ENCODE measurements at regions not wholly inside any gene's neighbourhood (a gene's known extent, or its start where the extent isn't known, plus 50 kb on each side); places are given as distances from the start of the nearest gene placed in this dataset.
A peak's percentile ranks its signal among the peaks of the same experiment; 100 is the strongest.
"Not testable (repeated sequence)": the region's sequence is repeated elsewhere in the genome, so short reads cannot be mapped to it uniquely, and the experiment has no call there.

DNA sequence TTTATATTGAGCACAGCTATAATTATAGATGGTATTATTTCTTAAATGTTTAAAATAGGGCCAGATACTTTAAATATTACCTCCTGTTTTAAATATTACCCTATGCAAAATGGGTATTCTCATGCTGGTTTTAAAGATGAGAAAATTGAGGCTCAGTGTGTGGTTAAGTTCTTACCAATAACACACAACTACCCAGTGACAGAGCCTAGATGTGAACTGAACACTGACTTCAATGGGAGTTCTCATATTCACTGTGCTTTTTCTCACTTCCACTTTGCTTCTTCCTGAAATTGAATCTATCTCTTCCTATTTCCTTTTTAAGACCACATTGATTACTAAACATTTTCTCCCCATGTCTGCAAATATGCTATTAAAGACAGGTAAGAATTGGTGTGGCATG is 135.8 kb upstream of the TUSC1 start:
- H3K9me3 Mint-ChIP-seq (ENCODE audit: unreplicated experiment), result peaks cover 13% of the 10 kb centered on the region
- no peak for DNase-seq (ENCODE audit: extremely low spot score, unreplicated experiment)
- peaks cover 20% of the 10 kb centered on the region for H3K4me1 Mint-ChIP-seq (ENCODE audit: unreplicated experiment)
- peak overlapping the region; percentile 34 for H3K27ac Mint-ChIP-seq (ENCODE audit: unreplicated experiment)
- peaks cover 7% of the 10 kb centered on the region for H3K27me3 Mint-ChIP-seq (ENCODE audit: unreplicated experiment)
- H3K4me3 Mint-ChIP-seq (ENCODE audit: unreplicated experiment), result no peak overlapping the region
- TF ChIP-seq, protein P1, sequence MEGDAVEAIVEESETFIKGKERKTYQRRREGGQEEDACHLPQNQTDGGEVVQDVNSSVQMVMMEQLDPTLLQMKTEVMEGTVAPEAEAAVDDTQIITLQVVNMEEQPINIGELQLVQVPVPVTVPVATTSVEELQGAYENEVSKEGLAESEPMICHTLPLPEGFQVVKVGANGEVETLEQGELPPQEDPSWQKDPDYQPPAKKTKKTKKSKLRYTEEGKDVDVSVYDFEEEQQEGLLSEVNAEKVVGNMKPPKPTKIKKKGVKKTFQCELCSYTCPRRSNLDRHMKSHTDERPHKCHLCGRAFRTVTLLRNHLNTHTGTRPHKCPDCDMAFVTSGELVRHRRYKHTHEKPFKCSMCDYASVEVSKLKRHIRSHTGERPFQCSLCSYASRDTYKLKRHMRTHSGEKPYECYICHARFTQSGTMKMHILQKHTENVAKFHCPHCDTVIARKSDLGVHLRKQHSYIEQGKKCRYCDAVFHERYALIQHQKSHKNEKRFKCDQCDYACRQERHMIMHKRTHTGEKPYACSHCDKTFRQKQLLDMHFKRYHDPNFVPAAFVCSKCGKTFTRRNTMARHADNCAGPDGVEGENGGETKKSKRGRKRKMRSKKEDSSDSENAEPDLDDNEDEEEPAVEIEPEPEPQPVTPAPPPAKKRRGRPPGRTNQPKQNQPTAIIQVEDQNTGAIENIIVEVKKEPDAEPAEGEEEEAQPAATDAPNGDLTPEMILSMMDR (IDR thresholded peaks at IDR 0.05), result no peak
- H3K36me3 Mint-ChIP-seq (ENCODE audit: unreplicated experiment), result no peaks in the 10 kb centered on the region

DNA sequence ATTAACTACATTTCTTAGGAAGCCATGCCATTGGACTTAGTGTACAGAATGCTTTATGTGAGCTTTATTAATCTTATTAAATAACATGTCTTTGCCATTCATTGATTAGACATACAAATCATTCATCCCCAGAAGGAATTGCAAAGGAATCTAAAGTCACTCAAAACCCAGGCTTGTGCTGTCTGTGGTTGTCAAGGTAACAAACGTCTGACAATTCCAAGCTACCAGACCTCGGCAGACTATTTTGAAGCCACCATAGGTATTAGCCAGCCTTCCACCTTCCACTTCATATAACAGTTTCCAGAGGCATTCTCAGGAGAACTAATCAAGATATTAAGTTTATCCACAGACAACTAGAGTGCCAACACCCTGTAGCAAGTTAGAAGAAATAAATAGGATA is 135.2 kb upstream of the TUSC1 start:
- Mint-ChIP-seq H3K4me1 (ENCODE audit: unreplicated experiment) (peaks cover 20% of the 10 kb centered on the region), H3K9me3 (ENCODE audit: unreplicated experiment) (peaks cover 13% of the 10 kb centered on the region), H3K4me3 (ENCODE audit: unreplicated experiment) (no peak overlapping the region), H3K36me3 (ENCODE audit: unreplicated experiment) (no peaks in the 10 kb centered on the region), H3K27me3 (ENCODE audit: unreplicated experiment) (peaks cover 3% of the 10 kb centered on the region), H3K27ac (ENCODE audit: unreplicated experiment) (no peak overlapping the region)
- TF ChIP-seq, protein P1 (IDR thresholded peaks at IDR 0.05), result no peak
- DNase-seq (ENCODE audit: extremely low spot score, unreplicated experiment), result no peak

DNA sequence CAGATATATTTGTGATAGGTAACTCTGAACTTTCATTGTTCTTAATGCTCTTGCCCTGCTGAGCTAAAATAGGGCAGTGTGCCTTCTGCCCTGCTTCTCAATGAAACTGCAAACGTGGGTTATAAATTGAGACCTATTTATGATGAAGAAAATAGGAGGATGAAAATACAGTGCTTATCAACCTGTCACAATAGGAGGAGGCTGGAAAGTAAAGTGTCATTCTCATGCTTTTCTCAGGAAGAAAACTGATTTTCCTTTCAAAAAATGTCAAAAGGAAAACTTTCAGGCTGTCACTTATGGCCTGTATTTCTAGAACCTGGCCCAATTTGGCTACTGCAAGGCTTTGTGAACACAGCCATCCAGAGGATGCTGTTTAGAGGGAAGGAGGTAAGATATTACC is 130.3 kb upstream of the TUSC1 start:
- Mint-ChIP-seq H3K27me3 (ENCODE audit: unreplicated experiment) (peaks cover 15% of the 10 kb centered on the region), H3K4me3 (ENCODE audit: unreplicated experiment) (no peak overlapping the region), H3K36me3 (ENCODE audit: unreplicated experiment) (no peaks in the 10 kb centered on the region), H3K27ac (ENCODE audit: unreplicated experiment) (no peak overlapping the region), H3K9me3 (ENCODE audit: unreplicated experiment) (peaks cover 13% of the 10 kb centered on the region), H3K4me1 (ENCODE audit: unreplicated experiment) (peaks cover 9% of the 10 kb centered on the region)
- TF ChIP-seq, protein P1 (IDR thresholded peaks at IDR 0.05), result no peak
- no peak for DNase-seq (ENCODE audit: extremely low spot score, unreplicated experiment)

DNA sequence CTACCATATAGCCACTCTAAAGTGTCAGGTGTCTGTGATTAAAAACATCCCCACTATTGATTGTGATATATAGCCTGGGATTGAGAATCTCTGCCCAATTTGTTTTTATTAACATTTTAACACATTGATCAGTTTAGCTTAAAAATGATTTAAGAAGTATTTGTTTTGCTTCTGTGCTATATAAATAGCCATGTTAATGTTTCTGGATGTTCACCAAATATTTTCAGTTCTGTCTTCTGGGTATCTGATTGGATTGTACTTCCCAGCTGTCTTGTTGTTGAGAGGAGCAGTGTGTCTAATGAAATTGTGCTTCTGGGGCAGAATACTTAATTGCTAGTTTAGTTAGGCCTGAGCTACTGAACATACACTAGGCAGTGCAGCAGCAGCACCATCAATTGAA is 126.6 kb upstream of the TUSC1 start:
- TF ChIP-seq, protein P1 (IDR thresholded peaks at IDR 0.05), result no peak
- no peaks in the 10 kb centered on the region for H3K4me1 Mint-ChIP-seq (ENCODE audit: unreplicated experiment)
- DNase-seq (ENCODE audit: extremely low spot score, unreplicated experiment), result no peak
- no peaks in the 10 kb centered on the region for H3K36me3 Mint-ChIP-seq (ENCODE audit: unreplicated experiment)
- H3K4me3 Mint-ChIP-seq (ENCODE audit: unreplicated experiment), result no peak overlapping the region
- H3K27ac Mint-ChIP-seq (ENCODE audit: unreplicated experiment), result no peak overlapping the region
- peaks cover 17% of the 10 kb centered on the region for H3K27me3 Mint-ChIP-seq (ENCODE audit: unreplicated experiment)
- H3K9me3 Mint-ChIP-seq (ENCODE audit: unreplicated experiment), result peaks cover 4% of the 10 kb centered on the region

DNA sequence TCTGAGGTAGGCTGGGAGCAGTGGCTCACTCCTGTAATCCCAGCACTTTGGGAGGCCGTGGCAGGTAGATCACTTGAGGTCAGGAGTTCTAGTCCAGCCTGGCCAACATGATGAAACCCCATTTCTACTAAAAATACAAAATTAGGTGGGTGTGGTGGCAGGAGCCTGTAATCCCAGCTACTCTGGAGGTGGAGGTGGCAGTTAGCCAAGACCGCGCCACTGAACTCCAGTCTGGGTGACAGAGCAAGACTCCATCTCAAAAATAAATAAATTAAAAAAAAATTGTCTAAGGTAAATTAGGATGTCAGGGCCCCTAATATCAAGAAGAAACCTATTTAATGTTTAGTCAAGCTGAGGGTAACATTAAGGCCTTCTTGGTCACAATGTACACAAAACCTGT is 123.7 kb upstream of the TUSC1 start:
- peaks cover 24% of the 10 kb centered on the region for H3K27me3 Mint-ChIP-seq (ENCODE audit: unreplicated experiment)
- not testable (repeated sequence) for DNase-seq (ENCODE audit: extremely low spot score, unreplicated experiment); H3K36me3 Mint-ChIP-seq (ENCODE audit: unreplicated experiment); H3K27ac Mint-ChIP-seq (ENCODE audit: unreplicated experiment); H3K4me1 Mint-ChIP-seq (ENCODE audit: unreplicated experiment); H3K4me3 Mint-ChIP-seq (ENCODE audit: unreplicated experiment); H3K9me3 Mint-ChIP-seq (ENCODE audit: unreplicated experiment)

DNA sequence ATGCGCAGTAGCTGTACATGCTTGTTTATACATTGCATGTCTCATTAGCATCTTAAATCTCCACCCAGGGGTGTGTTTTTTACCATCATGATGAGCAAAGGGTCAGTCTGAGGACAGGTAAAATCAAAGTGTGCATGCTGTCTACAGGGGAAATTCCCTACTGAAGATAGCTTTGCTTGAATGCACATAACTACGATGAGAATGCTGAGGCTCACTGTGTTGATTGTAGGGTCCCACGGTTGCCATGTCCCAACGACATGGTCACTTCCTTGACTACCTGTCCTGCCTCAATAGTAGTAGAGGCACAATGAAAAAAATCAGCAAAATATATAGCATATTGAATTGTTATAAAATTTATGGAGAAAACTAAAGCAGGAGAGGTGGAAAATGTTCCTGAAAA is 95.6 kb upstream of the TUSC1 start:
- Mint-ChIP-seq H3K4me3 (ENCODE audit: unreplicated experiment) (no peak overlapping the region), H3K27me3 (ENCODE audit: unreplicated experiment) (peaks cover 46% of the 10 kb centered on the region), H3K36me3 (ENCODE audit: unreplicated experiment) (no peaks in the 10 kb centered on the region), H3K9me3 (ENCODE audit: unreplicated experiment) (no peaks in the 10 kb centered on the region), H3K27ac (ENCODE audit: unreplicated experiment) (no peak overlapping the region), H3K4me1 (ENCODE audit: unreplicated experiment) (no peaks in the 10 kb centered on the region)
- DNase-seq (ENCODE audit: extremely low spot score, unreplicated experiment), result no peak
- TF ChIP-seq, protein P1 (IDR thresholded peaks at IDR 0.05), result no peak

Data from osteocyte (in vitro differentiated cells).